C4-2B (cell line): ENCODE measurements at regions not wholly inside any gene's neighbourhood (a gene's known extent, or its start where the extent isn't known, plus 50 kb on each side); places are given as distances from the start of the nearest gene placed in this dataset.

Experiments used
- ZFX ChIP-seq: fragments of 450-650 bp; IDR thresholded peaks from 2 replicates; pipeline ENCODE4 v1.6.1; 2017
- TF ChIP-seq, protein P1 (sequence below): fragments of 450-650 bp; conservative IDR thresholded peaks from 2 replicates; pipeline ENCODE4 v1.5.1; 2017; ENCODE audit warnings: mild to moderate bottlenecking

DNA sequence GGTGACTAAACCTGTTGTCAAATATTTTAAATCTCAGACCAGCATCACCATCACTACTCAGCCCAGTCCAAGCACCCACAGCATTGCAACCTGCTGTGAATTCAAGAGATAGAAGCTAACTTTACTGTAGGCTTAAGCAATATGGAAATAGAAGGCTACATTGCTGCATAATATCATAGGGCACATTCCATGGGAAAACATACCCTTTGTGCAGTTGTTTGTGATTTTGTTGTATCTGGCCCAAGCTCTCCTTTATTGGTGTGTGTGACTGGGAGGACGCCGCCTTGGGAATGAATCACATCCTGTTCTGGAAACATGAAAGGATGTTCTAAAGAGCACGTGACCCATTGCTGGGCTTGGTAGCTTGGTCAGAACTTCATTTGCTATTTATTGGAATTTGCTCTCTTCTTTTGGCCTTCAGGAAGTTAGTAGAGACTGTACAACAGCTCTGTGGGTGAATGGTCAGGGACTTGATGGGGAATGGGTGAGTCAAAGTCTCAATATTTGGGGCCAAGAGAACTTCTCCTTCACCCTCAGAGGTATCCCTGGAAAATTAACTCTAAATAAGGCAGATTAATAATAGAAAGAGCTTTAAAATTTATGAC is 106.8 kb upstream of the SERPINE2 start:
- TF ChIP-seq, protein P1, sequence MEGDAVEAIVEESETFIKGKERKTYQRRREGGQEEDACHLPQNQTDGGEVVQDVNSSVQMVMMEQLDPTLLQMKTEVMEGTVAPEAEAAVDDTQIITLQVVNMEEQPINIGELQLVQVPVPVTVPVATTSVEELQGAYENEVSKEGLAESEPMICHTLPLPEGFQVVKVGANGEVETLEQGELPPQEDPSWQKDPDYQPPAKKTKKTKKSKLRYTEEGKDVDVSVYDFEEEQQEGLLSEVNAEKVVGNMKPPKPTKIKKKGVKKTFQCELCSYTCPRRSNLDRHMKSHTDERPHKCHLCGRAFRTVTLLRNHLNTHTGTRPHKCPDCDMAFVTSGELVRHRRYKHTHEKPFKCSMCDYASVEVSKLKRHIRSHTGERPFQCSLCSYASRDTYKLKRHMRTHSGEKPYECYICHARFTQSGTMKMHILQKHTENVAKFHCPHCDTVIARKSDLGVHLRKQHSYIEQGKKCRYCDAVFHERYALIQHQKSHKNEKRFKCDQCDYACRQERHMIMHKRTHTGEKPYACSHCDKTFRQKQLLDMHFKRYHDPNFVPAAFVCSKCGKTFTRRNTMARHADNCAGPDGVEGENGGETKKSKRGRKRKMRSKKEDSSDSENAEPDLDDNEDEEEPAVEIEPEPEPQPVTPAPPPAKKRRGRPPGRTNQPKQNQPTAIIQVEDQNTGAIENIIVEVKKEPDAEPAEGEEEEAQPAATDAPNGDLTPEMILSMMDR, result no peak
- TF ChIP-seq ZFX, result no peak
